Prostate gland (tissue), 2 donors: ENCODE measurements at regions not wholly inside any gene's neighbourhood (a gene's known extent, or its start where the extent isn't known, plus 50 kb on each side); places are given as distances from the start of the nearest gene placed in this dataset.

Source experiments
- POLR2A ChIP-seq: fragments of 450-650 bp; IDR thresholded peaks from one replicate; pipeline ENCODE4 v1.6.1; 2016; ENCODE audit warnings: antibody characterized with exemption, mild to moderate bottlenecking
- POLR2AphosphoS5 ChIP-seq: sonication (generic); formaldehyde crosslinking; IDR thresholded peaks from one replicate; pipeline ENCODE4 v1.6.1; 2017; ENCODE audit warnings: antibody characterized with exemption
- TF ChIP-seq, protein P1 (sequence below), 4 experiments: fragments of 200-600 bp in 2 of 4; fragments of 450-650 bp in 2 of 4; sonication (generic) in 2 of 4; IDR thresholded peaks; 1 replicate in 3 of 4; 2 replicates in 1 of 4; pipeline ENCODE4 v1.5.1; 2016 to 2019; ENCODE audit warnings: antibody characterized with exemption in 4 of 4, mild to moderate bottlenecking in 2 of 4, moderate library complexity in 2 of 4

DNA sequence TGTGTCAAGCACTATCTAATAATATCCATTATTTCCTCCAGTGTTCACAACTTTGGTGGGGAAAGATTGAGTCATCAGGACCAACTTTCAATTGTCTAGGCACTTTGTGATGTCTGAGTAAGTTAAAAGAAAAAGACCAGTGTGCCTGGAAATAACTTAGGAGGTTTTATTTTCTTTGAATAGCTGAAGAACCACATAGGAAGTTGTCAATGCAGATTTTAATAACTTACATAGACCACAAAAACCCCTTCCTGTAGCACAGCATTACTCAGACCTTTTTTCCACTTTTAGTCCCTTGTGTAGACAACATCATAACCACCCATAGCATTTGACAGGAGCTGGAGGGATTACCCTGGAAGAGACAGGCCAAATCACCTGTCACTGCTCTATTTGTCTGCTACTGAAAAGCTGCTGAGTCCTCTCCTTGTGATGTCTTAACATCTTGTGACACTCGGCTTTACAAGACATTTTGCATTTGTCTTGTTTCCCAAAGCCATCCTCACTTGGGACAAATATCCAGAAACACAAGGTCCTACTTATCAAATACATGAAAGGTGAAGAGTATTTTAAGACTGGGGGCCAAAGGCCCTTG, 241.5 kb upstream of the PTER start:
- TF ChIP-seq POLR2A, result no peak
- TF ChIP-seq, protein P1, sequence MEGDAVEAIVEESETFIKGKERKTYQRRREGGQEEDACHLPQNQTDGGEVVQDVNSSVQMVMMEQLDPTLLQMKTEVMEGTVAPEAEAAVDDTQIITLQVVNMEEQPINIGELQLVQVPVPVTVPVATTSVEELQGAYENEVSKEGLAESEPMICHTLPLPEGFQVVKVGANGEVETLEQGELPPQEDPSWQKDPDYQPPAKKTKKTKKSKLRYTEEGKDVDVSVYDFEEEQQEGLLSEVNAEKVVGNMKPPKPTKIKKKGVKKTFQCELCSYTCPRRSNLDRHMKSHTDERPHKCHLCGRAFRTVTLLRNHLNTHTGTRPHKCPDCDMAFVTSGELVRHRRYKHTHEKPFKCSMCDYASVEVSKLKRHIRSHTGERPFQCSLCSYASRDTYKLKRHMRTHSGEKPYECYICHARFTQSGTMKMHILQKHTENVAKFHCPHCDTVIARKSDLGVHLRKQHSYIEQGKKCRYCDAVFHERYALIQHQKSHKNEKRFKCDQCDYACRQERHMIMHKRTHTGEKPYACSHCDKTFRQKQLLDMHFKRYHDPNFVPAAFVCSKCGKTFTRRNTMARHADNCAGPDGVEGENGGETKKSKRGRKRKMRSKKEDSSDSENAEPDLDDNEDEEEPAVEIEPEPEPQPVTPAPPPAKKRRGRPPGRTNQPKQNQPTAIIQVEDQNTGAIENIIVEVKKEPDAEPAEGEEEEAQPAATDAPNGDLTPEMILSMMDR (IDR thresholded peaks at IDR 0.05), result no peak
- TF ChIP-seq POLR2AphosphoS5, result no peak
